Ectodermal cell (in vitro differentiated cells): ENCODE measurements at regions not wholly inside any gene's neighbourhood (a gene's known extent, or its start where the extent isn't known, plus 50 kb on each side); places are given as distances from the start of the nearest gene placed in this dataset.

ENCODE experiments used
- H3K27ac ChIP-seq: 2 replicates; pipeline ENCODE4 v1.7.0; 2013; ENCODE audit warnings: mild to moderate bottlenecking, low read depth, low read length; ENCODE audit not compliant: insufficient read depth, poor library complexity, severe bottlenecking
- H3K27me3 ChIP-seq: 2 replicates; pipeline ENCODE4 v1.7.0; 2013; ENCODE audit warnings: mild to moderate bottlenecking, low read length; ENCODE audit not compliant: insufficient read depth, control insufficient read depth, poor library complexity, severe bottlenecking
- H3K36me3 ChIP-seq: one replicate; pipeline ENCODE4 v1.7.0; 2013; ENCODE audit warnings: low read length; ENCODE audit not compliant: control insufficient read depth, insufficient read depth
- H3K4me1 ChIP-seq: one replicate; pipeline ENCODE4 v1.7.0; 2013; ENCODE audit warnings: low read length; ENCODE audit not compliant: control insufficient read depth, insufficient read depth
- H3K4me3 ChIP-seq: 2 replicates; pipeline ENCODE4 v1.7.0; 2013; ENCODE audit warnings: low read depth, low read length, control low read depth; ENCODE audit not compliant: insufficient read depth
- H3K9me3 ChIP-seq: 2 replicates; pipeline ENCODE4 v1.7.0; 2013; ENCODE audit warnings: mild to moderate bottlenecking, low read length, moderate library complexity; ENCODE audit not compliant: control insufficient read depth
- WGBS, 2 experiments: methylation state at CpG; one replicate each; pipeline ENCODE4 v1.1.7; 2013; ENCODE audit warnings: missing lambda C conversion rate in 2 of 2; 5-methylcytosine and 5-hydroxymethylcytosine counted together

DNA sequence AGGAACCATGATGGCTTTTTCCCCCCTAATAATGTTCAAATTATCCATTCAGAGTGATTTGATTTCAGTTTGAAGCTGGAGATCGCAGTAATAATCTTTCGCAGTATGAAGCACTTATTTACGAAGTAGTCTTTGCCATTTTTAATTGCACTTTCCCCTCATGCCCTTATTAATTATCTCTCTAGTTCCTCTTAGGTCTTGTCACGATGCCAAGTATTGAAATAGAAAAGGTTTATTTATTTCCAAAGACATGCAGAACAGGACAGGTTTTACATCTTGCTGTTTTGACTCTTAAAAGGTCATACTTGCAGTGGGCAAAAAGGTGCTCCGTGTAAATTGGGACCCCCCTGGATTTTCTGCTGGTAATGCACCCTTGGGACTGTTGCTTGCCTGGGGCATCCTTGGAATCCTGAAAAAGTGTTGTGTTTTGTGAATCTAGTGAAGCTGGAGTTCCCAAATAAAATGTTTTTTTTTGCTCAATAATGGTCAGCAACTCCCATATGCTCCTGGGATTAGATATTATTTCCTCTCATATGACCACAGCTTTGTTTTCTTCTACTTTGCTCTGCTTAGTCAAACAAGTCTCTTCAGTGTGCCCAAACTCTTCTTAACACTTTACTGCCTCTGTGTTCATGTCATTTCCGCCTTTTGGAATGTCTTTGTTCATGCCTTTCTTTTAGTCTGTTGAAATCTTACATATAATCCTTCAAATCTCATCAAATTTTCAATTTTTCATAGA, 278.3 kb downstream of the TMEM38B start:
- WGBS, 2 experiments: 92% methylated on average over 6 of the region's 6 CpGs
- H3K4me3 ChIP-seq: no peak overlapping the region
- no peaks in the 10 kb centered on the region for H3K36me3 ChIP-seq
- H3K27me3 ChIP-seq: no peaks in the 10 kb centered on the region
- peaks cover 47% of the 10 kb centered on the region for H3K4me1 ChIP-seq
- H3K9me3 ChIP-seq: no peaks in the 10 kb centered on the region
- H3K27ac ChIP-seq: no peak overlapping the region

DNA sequence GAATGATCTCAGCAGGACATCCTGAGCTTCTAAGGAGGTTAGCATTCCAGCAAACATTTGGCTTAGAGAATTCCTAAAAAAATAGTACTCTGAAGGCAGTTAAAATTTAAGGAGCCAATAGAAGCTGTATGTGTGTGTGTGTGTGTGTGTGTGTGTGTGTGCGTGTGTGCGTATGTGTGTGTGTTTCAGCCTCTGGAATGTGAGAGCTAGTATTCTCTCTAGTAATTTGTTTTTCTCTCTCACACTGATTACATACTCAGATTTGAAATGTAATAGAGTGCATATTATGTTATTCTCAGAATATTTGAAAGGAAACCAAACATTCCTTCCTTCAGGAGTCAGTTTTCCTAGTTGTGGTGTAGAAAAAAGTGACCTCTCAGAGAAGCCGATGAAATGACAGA, 279.6 kb downstream of the TMEM38B start:
- Histone ChIP-seq H3K4me3 (no peak overlapping the region), H3K27me3 (no peaks in the 10 kb centered on the region), H3K9me3 (no peaks in the 10 kb centered on the region), H3K4me1 (peaks cover 49% of the 10 kb centered on the region), H3K27ac (peak overlapping the region; percentile 76), H3K36me3 (no peaks in the 10 kb centered on the region)
- 58 to 83% methylated on average over 1 to 2 of the region's 3 CpGs for WGBS, 2 experiments

DNA sequence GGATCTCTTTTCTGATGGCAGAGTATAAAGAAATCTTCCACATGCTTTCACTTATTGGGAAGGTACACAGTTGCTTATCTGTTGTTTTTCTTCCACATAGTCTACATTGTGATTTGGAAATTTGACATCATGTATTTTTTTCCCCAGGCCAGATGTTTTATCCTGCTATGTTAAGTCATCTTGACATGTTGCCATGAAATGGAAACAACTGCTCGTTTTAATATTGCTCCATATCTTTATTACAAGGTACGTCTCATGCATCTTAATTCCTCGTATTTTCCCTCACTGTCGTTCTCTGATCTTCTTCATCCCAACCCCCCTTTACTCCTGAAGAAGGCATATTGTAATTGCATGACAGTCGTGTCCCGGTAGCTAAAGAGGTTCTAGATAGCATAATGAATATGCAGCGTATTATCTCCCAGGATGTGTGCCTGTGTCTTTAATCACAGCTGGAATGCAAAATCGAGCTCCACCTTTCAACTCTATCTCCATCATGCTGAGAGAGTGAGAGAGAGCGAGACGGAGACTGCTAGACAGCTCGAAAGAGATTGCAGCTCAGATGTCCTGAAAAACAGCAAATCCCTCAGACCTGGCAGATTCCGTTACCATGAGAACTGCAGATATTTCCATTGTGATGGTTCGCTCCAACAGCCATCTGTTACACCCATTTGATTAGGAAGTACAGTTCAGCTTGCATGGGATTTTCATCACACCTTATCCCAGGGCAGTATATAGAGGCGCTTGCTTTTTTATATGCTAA, 281.7 kb downstream of the TMEM38B start:
- 80 to 84% methylated on average over 14 of the region's 14 CpGs for WGBS, 2 experiments
- Histone ChIP-seq H3K27me3 (no peaks in the 10 kb centered on the region), H3K36me3 (no peaks in the 10 kb centered on the region), H3K4me1 (peaks cover 41% of the 10 kb centered on the region), H3K4me3 (no peak overlapping the region), H3K9me3 (no peaks in the 10 kb centered on the region), H3K27ac (no peak overlapping the region)

DNA sequence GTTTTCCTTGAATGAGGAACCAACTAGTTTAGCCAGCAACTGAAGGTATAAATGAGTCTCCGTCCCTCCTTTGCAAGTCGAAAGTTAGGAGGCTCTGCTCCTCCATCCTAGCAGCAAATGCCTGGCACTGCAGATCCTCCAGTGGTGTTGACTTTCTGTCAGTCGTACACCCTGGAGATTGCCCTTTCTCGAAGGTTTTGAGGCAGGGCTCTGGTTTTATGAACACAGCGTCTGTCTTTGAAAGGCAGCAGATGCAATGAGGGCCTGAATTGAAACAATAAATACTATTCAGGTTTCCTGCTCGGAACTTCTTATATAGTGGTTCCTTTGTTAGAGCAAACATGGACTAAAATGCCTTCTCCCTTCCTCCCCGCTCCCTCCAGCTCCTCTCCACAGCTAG, 284.0 kb downstream of the TMEM38B start:
- no peaks in the 10 kb centered on the region for H3K36me3 ChIP-seq
- WGBS, 2 experiments: 85 to 86% methylated on average over 6 to 7 of the region's 7 CpGs
- no peaks in the 10 kb centered on the region for H3K9me3 ChIP-seq
- H3K4me1 ChIP-seq: peaks cover 38% of the 10 kb centered on the region
- H3K27me3 ChIP-seq: no peaks in the 10 kb centered on the region
- H3K27ac ChIP-seq: no peak overlapping the region
- H3K4me3 ChIP-seq: no peak overlapping the region

DNA sequence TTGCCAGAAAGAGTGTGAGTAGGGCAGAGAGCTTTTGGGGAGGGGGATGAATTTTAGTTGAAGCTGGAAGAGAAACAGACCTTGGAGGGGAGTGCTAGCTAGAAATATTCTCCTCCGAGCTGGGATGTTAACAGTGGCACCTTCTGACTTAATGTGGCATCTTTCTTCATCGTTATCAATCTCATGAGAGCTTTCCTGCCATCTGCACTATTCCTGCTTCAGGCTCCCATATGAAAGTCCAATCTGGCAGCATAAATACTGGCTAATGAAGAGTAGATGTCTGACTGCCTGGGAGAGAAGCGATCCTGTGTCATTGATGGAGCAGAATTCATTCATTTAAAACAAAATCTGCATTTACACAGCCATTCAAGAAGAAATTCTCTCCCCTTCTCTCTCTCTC, 284.5 kb downstream of the TMEM38B start:
- H3K9me3 ChIP-seq: no peaks in the 10 kb centered on the region
- H3K27me3 ChIP-seq: no peaks in the 10 kb centered on the region
- H3K4me3 ChIP-seq: no peak overlapping the region
- H3K27ac ChIP-seq: no peak overlapping the region
- 79 to 90% methylated on average over 3 of the region's 3 CpGs for WGBS, 2 experiments
- H3K4me1 ChIP-seq: peaks cover 33% of the 10 kb centered on the region
- H3K36me3 ChIP-seq: no peaks in the 10 kb centered on the region

DNA sequence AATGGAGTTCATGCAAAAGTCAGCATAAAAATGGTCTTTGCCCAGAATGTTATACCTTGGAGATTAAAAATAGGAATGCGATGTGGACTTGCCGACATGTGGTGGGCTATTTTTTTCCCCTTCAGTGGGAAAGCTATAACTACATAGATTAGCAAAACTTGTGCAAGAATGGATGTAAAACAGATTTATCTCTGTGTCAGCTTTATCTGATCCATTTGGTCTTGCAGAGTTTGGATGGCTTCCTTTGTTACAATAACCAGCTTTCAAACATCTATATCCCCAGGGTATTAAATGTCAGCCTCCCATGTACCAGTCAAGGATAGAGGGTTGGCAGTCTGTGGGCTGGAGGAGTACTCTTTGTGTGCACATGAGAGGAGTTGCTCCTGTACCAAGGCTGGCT, 284.9 kb downstream of the TMEM38B start:
- H3K36me3 ChIP-seq: no peaks in the 10 kb centered on the region
- WGBS, 2 experiments: 94 to 97% methylated on average over 2 of the region's 2 CpGs
- no peak overlapping the region for H3K4me3 ChIP-seq
- no peaks in the 10 kb centered on the region for H3K27me3 ChIP-seq
- H3K9me3 ChIP-seq: no peaks in the 10 kb centered on the region
- no peak overlapping the region for H3K27ac ChIP-seq
- H3K4me1 ChIP-seq: peaks cover 28% of the 10 kb centered on the region

DNA sequence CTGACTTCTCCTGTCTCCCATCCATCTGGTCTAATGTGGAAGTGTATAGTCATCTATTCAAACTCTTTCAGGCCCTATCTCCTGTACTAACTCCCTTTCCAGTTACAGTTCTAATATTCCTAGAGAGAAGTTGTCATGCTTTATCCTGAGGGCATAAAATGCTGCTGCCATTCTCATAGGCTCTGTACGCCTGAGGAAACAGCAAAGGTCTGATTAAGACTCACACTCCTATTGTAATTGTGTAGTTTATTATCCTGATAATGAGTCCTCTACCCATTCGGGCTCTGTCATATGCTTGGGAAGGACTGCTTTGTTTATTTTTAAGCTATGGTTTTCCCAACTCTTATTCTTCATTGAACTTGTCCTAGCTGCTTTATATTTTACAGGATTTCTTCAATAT, 290.4 kb downstream of the TMEM38B start:
- Histone ChIP-seq H3K27ac (no peak overlapping the region), H3K4me3 (no peak overlapping the region), H3K9me3 (no peaks in the 10 kb centered on the region), H3K4me1 (no peaks in the 10 kb centered on the region), H3K36me3 (no peaks in the 10 kb centered on the region), H3K27me3 (no peaks in the 10 kb centered on the region)
- WGBS, 2 experiments: 100% methylated on average over 1 to 2 of the region's 2 CpGs

DNA sequence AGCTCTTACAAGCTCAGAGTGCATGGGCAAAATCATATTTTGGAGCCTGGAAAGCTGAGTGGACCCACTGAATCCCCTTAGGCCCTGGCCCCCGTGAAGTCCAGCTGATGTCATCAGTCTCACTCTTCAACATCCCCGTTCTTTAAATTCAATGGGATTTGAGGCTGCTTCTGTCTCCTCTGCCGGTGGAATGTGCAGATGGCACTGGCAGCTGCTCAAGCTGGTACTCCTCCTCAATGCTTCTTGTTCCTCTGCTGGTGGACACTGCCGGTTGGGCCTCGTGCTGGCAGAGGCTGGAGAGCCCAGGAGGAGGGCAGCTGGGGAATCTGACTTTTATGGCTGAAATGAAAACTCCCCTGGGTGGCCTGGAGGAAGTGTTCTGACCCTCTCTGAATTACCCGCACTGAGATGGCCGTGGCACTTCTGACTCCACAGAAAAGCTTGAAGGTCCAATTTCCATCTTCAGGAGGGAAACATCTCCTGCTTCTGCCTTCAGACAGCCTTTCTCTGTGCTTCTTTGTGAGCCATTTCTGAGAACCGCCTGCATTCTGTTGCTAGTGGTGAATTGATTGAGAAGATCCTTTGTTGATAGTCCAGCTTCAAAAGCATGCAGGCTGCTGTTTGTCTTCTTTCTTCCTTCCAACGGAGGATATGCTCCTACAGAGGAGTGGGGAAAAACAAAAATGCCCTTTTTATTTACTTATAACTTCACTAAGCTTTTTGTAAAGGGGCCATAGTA, 298.9 kb downstream of the TMEM38B start:
- Histone ChIP-seq H3K9me3 (no peaks in the 10 kb centered on the region), H3K27me3 (no peaks in the 10 kb centered on the region), H3K36me3 (no peaks in the 10 kb centered on the region), H3K4me1 (peaks cover 14% of the 10 kb centered on the region), H3K4me3 (no peak overlapping the region), H3K27ac (peak overlapping the region; percentile 45)
- 70 to 71% methylated on average over 8 to 9 of the region's 9 CpGs for WGBS, 2 experiments

DNA sequence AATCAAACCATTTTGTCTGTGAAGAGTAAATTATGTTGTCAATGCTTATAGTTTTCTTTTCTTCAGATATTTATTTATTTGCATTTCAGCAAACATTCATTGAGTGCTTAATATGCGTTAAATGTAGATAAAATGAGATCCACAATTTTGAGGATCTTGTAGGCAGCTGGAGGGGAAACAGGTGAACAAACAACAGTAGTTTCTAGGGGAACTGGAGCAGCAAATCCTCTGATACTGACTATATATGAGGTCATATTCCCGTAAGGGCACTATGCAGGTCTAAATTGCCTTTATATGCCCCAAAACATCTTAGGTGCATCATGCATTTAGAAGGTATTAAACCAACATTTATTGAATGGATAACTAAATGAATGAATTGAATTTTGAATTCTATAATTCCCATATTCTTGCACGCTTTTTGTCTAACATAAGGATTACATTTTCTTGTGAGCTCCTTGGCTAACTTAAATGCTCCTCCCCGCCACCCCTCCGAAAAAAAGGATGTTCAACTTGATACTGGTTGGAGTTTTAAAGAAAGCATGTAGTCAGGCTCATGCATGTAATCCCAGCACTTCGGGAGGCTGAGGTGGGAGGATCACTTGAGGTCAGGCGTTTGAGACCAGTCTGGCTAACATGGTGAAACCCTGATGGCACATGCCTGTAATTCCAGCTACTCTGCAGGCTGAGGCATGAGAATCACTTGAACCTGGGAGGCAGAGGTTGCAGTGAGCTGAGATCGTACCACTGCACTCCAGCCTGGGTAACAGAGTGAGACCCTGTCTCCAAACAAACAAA, 299.8 kb downstream of the TMEM38B start:
- Histone ChIP-seq H3K4me3 (no peak overlapping the region), H3K9me3 (no peaks in the 10 kb centered on the region), H3K36me3 (no peaks in the 10 kb centered on the region), H3K27me3 (no peaks in the 10 kb centered on the region), H3K4me1 (peaks cover 14% of the 10 kb centered on the region), H3K27ac (no peak overlapping the region)
- WGBS, 2 experiments: 94 to 96% methylated on average over 8 of the region's 8 CpGs
